HG03103 (cell line): ENCODE measurements at regions not wholly inside any gene's neighbourhood (a gene's known extent, or its start where the extent isn't known, plus 50 kb on each side); places are given as distances from the start of the nearest gene placed in this dataset.

Source experiments
- ATAC-seq: cut with Tn5 transposase; IDR thresholded peaks from one replicate; pipeline ENCODE4 v1.9.1; 2021; ENCODE audit warnings: low read depth; ENCODE audit not compliant: unreplicated experiment

DNA sequence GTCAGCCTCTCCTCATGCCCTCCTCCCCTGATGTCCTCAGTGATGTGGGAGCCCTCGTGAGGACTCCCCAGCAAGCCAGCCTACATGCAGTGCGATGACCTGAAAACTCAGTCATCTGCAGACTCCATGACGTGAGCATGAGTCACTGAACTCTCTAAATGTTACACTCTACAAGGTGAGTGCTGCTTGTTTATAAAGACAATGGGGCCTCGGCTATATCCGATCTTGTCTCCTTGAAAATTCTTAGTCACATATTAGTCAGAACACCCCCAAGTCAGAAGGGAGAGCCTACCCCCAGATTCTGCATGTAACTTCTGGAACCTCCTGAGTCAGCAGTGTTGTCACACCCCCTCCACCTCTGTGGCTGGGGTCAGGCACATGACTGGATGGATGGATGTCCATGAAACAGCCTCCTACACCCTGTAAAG, 673.8 kb downstream of the INHBA start:
- ATAC-seq: no peak

DNA sequence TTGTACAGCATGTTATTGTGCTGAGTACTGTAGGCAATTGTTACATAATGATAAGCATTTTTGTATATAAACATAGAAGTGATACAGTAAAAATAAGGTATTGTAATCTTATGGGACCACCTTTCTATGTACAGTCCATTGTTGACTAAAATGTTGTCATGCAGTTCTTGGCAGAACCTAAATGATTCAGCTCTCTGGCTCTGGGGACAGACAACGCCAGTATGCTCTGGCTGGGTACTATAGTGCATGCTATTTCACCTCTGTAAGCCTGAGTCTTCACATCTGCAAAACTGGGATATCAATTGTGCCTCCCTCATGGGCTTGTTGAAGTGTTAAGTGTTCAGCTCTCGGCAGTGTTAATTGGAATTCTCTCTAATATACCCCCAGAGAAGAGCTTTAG, 674.3 kb downstream of the INHBA start:
- ATAC-seq: no peak

DNA sequence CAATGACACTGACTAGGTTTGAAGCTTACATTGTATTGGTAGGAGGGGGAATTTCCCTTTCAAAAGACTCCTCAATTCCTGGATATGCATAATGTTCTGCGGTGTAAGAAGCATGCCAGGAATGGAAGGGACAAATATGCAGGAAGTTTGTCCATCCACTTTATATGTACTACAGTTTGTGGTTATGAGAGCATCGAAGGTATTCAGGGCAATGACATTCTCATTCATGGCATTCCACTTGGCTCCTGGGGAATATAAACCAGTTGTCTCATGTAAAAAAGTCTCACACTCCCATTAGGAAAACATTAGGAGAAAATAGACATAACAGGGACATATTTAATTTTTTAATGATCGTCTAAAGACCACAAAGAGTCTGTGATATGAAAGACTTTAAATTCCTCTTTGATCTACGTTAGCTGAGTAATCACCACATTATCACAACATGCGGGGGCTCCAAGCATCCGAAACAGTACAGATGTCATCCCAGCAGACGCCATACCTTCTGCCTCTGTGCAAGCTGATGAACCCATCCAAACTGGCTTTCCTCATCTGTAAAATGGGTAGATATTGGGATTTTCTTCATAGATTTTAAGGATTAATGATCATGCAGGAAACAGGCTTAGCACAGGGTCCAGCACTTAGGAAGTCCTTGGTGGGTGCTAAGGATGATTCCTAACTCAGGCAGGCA, 675.3 kb downstream of the INHBA start:
- no peak for ATAC-seq

DNA sequence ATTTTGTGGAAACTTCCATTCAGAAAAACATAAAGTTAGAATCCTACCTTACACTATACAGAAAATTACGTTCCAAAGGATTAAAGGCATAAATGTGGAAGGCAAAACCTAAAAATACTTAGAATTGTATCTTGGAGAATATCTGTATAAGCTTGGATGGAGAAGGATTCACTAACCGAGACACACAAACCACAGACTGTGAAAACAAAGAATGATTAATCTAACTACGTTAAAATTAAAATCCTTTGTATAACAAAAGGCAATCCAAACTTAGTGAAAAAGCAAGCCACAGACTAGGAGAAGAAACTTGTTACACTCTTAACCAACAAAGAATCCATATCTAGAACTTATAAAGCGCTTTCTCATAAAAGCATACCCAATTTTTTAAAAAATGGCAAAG, 678.8 kb downstream of the INHBA start:
- no peak for ATAC-seq

DNA sequence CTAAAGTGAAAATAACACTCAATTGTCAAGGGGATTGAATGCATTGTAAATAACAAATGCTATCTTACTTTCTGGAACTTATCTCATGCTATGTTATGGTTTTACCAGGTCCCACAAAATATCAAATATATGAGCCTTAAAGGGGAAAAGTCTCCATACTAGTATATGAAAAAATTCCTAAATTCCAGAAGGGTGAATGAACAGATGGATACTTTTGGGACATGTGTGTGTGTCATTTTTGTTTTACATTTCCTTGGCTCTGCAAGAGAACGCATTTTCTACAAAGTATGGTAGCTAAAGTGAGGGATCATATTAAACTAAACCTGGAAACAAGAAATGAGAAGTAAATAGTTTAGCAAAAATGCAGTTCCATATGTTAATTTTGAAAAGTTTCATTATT, 682.8 kb downstream of the INHBA start:
- no peak for ATAC-seq

DNA sequence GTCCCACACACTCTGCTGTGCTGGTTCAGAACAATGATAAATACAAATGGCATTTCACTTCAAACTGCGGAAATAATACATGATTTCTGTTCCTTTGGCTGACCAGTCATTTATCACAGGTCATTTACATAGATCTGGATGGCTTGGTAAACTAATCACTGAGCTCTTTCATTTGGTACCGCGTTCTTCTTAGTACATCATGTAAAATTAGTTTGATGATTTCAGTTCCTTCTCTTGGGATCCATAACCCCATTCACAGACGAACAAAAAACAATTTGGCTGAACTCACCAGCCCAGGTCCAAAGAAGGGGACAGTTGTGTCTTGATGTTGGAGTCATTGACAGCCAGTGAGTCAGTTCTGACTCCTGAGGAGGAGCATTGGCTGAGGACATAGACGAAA, 689.8 kb downstream of the INHBA start:
- no peak for ATAC-seq

DNA sequence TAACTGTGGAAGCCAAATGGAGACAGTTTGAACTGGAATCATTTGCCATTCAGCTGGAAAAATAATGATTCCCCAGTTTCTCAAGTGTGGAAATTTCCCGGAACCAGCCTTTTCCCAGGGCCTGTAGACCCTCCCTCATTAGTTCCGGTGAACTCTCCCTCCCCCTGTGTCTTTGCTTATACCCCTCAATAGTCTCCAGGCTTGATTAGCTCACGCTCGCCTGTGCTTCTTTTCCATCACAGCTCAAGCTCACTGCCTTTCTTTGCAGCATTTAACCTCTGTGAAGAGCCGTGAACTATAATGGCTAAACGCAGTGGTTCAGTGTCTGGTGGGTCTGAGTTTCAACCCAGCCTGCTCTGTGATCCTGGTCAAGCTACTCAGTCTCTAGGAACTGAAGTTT, 690.8 kb downstream of the INHBA start:
- ATAC-seq: no peak

DNA sequence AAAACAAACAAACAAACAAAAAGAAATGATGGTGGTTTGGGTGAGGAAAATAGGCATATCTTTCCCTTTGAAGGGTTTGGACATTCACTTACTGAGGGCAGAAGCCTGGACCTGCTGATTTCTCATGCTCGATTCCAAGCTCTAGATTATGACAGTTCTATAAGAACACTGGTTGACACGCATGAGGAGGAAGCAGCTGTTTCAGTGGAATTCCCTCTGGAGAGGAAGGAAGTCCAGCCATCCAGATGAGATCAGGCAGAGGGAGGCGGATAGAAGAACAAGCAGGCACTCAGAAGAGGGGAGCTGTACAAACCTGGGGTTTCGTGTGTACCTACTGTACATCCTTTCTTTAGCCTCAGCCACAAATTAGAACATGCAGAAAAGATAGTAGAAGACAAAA, 691.9 kb downstream of the INHBA start:
- no peak for ATAC-seq

DNA sequence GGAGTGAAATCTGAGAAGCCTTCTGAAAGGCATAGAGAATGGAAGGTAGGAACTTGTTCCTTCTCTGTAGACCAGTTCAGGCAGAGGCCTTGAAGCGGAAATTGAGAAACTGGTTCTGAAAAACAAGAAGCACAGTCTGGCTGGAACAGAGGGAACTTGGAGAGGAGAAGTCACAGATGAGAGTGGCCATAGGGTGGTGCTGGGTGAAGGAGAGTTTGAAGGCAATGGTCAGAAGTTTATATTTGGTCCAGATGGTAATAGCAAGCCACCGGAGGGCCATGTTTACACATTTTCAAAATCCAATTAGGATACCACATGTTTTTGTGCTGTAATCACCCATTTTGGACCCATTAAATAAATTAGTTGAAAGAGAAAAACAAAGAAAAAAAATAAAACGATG, 692.5 kb downstream of the INHBA start:
- no peak for ATAC-seq

DNA sequence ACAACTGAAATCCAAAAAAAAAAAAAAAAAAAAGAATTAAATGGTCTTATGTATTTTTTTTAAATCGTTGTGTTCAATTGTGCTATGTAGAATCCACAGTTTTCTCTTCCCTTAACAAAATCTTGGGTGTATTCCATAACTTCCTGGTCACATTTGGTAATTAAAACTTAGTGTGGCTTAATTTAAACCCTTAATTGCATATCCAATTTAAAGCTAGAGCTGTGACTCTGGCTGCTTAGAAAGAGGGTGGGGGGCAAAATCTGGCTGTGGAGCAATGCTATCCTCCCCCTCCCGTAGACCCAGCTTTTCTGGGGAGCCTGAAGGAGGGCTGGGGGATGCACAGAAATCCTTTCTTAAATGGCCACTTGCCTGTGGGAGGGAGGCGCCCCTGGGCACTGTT, 695.1 kb downstream of the INHBA start:
- ATAC-seq: no peak

DNA sequence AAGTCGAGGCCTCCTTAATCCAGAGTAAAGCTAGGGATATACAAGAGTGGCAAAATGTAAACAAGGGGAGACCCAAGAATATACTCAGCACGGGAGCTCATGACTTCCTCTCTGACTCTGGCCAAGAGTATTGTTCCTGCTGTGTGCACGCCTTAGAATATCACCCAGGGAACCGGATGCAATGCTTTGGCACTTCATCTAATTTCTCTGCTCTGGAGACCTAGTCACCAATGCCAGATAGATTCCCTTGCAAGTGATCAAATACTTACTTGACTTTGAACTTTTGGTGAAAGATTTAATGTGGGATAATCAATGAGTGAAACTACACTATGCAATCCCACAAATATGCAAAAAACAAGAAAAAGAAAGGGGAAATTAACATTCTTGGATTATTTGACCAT, 695.5 kb downstream of the INHBA start:
- no peak for ATAC-seq

DNA sequence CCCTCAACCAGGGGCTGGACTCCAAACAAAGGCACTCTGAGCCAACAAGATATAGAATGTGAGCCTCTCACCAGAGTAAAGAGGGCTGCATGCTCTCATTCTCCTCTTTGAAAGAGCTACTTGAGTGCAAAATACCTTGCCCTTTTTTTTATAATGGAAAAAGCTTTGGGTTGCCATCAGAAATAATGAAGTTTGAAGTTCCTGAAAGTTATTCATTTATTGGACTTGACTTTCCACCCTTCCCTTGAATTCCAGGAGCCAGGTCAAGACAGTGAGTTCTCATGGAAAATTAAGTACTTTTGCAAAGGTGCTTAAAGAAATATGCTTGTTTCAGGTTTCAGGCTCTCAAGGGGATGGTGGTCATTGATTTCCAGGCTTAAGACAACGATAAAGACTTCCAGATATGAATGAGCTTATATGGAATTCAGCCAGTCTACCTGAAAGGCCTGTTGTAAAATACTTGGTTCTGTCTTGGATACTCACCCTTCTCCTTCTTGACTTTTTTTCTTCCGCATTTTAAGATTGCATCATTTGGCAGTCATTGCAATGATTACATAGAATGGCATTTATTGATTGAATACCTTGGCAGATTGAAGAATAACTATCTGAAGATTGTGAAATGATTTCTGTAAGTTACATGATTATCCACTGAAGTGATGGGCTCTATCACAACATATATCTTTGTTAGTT, 696.4 kb downstream of the INHBA start:
- ATAC-seq: no peak

DNA sequence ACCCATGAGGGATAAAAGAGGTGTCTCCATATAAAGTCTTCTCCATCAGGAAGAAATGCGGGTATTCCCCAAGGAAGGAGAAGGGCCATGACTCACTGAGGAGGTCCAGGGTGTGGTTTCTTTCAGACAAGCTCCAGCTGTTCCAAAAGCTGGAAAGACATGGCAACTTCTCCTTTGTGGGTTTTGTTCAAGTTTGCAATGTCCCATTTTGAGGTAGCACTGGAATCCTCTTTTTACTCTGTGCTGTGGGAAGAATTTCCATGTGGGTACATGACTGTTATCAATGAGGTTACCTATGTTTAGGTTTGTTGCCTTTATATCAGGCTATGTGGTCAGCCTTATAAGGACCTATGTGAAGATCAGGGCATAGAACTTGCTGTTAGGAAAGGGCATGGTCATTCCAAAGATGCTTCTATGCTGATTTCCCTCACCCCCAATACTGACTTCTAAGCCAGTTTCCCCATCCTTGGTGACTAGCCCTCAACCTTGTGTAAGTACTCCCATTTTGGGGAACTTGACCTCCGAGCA, 697.5 kb downstream of the INHBA start:
- no peak for ATAC-seq

DNA sequence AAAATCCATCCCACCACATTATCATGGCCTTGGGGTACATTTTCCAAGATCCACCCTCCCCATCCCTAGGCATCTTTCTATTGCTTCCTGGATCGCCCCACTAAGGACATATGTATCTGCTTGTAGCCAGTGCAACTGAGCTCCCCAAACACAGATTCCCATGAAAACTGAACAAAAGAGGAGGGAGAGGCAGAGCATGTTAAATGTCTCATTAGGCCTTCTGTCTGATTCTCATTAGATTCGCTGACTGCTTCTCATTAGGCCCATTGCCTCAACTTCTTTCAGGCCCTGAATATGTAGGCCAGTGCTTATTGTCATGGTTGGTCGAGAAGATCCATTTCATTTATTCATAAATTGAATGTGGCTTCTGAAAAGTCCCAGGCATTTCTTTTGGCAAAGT, 698.9 kb downstream of the INHBA start:
- ATAC-seq: no peak

DNA sequence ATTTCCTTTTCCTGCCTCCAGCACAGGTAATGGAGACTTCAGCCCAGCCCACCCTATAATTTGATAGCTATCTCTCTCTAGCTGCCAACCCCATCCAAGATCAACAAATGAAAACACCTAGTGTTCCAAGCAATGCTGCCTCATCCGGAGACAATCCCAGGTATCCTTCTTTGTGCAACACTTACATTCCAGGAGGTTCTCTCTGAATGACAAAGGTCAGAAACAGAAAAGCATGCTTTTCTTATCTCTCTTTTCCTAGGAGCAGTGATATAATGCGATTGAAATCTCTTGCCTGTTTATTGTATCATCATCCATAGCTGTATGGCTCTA, 699.3 kb downstream of the INHBA start:
- ATAC-seq: no peak

DNA sequence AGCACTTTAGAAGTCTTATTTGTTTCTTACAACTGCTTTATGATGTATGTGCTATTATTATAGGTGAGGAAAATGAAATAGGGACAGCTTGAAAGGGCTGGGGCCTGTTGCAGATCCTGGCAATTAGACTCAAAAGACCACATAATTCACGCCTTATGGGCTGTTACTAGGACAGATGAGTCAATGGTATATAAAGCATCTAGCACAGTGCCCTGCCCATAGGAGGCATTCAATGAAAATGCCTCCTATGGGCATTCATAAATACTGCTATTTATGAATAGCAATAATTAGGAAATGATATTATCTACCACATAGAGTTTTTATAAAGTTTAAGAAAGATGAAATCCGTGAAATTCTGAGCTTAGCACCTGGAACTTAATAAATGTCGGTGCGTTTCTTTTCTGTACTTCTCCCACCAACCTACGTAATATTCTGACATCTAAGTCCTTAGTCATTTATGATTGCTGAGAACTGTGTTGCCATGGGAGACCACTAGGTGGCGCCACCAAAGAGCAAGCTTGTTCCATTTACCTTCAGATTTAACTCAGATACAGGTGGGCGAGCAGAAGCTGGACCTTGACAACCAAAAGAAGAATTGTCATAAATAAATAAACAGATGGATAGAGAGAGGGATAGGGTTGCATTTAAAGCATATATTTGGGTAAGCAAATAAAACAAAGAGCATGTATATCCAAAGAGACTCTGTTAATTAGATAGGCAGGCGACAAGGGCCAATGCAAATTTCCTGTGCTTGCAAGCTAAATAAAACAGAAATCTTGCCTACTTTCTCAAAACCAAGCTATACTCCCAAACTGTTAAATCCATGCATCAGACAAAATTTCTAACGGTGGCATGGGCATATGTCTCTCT, 699.9 kb downstream of the INHBA start:
- ATAC-seq: no peak

DNA sequence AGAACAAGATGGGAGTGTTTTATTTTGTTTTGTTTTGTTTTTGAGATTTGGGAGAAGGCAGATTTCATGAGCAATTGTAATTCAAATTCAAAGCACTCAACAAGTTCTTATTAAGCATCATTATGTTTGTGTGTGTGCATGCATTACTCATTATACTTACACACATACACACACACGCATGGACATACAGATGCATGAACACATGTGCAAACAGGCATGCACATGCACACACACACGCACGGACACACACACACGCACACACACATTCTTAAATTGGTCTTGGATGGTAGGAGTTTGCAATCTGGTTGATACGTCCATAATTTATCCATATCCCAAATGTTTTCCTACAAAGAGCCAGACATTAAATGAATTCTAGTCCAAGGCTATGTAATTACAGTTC, 702.8 kb downstream of the INHBA start:
- ATAC-seq: no peak

DNA sequence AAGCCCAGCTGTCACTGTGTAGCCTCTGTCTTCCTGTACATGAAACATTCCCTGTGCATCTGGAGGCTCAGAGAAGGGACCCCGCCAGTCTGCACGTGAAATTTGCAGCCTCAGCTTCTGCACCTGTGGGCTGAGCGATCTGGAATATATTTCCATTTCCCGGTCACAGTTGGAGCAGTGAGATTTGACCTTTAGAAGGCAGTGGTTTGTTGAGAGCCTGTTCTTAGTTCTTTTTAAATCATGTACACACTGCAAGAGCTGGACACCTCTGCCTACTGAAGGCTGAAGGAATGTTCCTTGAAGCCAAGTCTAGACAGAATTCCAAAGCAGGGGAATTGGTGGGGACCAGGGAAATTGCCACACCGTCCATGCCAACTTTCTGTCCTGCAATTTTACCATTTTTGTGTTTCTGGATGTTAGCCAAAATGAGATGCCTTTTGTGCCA, 706.6 kb downstream of the INHBA start:
- no peak for ATAC-seq

DNA sequence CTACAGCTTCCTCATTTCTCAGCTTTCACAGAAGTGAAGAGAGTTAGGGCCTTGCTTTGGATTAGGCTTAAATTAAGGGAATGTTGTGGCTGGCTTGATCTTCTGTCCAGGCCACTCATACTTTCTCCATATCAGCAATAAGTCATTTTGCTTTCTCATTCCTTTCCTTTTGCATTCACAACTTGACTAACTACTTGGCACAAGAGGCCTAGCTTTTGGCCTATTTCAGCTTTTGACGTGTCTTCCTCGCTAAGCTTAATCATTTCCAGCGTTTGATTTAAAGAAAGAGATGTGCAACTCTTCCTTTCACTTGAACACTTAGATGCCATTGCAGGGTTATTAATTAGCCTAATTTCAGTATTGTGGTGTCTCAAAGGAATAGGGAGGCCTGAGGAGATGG, 712.0 kb downstream of the INHBA start:
- ATAC-seq: no peak

DNA sequence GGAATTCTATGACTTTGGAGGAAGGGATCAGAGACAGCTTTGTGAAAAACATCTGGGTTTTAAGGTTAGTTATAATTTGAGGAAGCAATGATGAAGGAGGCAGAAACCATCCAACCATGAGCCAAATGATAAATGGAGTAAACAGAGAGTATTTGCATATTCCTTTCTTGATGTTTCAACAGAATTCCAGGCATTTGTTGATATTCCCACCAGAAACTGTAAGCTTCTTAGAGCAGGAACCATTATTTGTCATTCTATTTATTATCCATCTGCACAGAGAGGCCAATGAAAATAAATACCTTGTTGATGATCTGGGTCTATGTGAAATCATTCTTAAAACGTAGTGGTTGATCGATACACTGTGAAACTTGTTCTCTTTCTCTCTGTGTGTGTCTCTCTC, 715.3 kb downstream of the INHBA start:
- no peak for ATAC-seq

DNA sequence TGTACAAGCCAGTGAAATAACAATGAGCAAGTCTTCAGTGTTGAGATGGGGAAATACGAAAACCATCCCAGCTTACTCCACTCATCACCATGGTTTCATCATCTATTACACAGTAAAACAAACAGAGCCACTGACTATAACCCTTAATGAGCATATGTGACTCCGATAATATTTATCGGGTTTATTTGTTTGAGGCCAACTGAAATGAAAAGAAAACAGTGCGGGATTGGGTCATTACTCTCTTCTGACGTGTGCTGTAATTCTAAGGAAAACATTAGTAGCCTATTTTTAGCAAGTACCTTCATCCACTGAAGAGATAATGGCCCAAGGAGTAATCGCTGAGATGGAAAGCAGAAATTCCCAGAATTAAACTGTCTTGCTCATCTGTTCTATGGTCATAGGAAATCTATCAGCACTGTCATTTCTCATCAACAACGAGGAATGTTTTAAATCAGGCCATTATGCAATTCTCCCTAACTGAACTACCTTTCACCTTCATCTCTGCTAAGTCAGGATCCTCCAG, 716.5 kb downstream of the INHBA start:
- ATAC-seq: no peak
